SH-SY5Y (cell line): ENCODE measurements at regions not wholly inside any gene's neighbourhood (a gene's known extent, or its start where the extent isn't known, plus 50 kb on each side); places are given as distances from the start of the nearest gene placed in this dataset.

Experiments used
- GATA2 ChIP-seq: IDR thresholded peaks from 2 replicates; pipeline ENCODE4 v1.6.1; 2011; ENCODE audit warnings: mild to moderate bottlenecking, low read depth, low read length
- GATA3 ChIP-seq: IDR thresholded peaks from 2 replicates; pipeline ENCODE4 v1.6.1; 2011; ENCODE audit warnings: low read depth, mild to moderate bottlenecking, low read length, moderate library complexity

DNA sequence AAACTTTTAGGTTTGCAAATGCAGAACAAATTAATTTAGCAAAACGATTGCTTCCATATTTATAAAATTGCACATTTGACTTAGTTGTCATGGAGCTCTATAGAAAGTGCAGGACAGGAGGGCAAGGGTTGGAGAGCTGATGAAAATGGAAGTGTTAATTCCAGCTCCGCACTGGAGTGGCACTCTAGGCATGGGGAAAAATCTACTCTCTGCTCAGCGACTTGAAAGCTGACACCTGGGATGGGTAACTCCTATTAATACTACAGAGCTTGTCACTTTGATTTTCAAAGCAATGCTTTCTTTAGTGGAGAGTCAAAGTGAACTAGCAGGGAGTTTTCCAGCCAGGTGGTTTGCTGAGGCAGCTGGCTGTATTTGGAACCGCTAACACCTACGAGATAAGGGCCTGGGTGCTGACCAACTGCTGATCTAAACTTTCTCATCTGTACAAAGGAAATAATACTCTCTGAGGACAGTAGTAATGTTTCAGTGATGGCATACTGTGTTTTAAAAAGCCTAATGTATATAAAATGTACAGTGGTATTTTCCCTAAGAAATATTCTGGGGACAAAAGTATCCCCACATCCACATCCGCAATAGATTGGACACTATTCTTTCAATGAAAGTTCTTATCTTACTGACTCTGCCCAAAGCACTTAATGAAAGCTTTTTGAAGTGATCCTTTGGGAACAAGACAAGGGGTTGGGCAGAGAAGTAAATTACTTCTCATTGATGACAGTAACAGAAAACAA is 444.3 kb downstream of the GPAM start:
- TF ChIP-seq GATA3 (no peak), GATA2 (no peak)
